C4-2B (cell line): ENCODE measurements at regions not wholly inside any gene's neighbourhood (a gene's known extent, or its start where the extent isn't known, plus 50 kb on each side); places are given as distances from the start of the nearest gene placed in this dataset.
"Not testable (repeated sequence)": the region's sequence is repeated elsewhere in the genome, so short reads cannot be mapped to it uniquely, and the experiment has no call there.

Source experiments
- H3K27ac ChIP-seq: fragments of 450-650 bp; 2 replicates; pipeline ENCODE4 v1.5.1; 2017
- ZFX ChIP-seq: fragments of 450-650 bp; IDR thresholded peaks from 2 replicates; pipeline ENCODE4 v1.6.1; 2017
- TF ChIP-seq, protein P1 (sequence below): fragments of 450-650 bp; conservative IDR thresholded peaks from 2 replicates; pipeline ENCODE4 v1.5.1; 2017; ENCODE audit warnings: mild to moderate bottlenecking

GRCh38 chr2:62404913-62405312, 101.1 kb downstream of the TMEM17 start:
- H3K27ac ChIP-seq, result no peak overlapping the region
- TF ChIP-seq, protein P1, sequence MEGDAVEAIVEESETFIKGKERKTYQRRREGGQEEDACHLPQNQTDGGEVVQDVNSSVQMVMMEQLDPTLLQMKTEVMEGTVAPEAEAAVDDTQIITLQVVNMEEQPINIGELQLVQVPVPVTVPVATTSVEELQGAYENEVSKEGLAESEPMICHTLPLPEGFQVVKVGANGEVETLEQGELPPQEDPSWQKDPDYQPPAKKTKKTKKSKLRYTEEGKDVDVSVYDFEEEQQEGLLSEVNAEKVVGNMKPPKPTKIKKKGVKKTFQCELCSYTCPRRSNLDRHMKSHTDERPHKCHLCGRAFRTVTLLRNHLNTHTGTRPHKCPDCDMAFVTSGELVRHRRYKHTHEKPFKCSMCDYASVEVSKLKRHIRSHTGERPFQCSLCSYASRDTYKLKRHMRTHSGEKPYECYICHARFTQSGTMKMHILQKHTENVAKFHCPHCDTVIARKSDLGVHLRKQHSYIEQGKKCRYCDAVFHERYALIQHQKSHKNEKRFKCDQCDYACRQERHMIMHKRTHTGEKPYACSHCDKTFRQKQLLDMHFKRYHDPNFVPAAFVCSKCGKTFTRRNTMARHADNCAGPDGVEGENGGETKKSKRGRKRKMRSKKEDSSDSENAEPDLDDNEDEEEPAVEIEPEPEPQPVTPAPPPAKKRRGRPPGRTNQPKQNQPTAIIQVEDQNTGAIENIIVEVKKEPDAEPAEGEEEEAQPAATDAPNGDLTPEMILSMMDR, result no peak
- no peak for TF ChIP-seq ZFX

GRCh38 chr2:62402156-62402555, 103.8 kb downstream of the TMEM17 start:
- H3K27ac ChIP-seq, result no peak overlapping the region
- TF ChIP-seq ZFX, result no peak
- TF ChIP-seq, protein P1, result no peak

GRCh38 chr2:62398356-62398755, 107.6 kb downstream of the TMEM17 start:
- TF ChIP-seq, protein P1, result no peak
- no peak for TF ChIP-seq ZFX
- H3K27ac ChIP-seq, result no peak overlapping the region

- no peak overlapping the region for H3K27ac ChIP-seq
- TF ChIP-seq ZFX, result no peak
These were observed 109.1 kb downstream of the TMEM17 start for GRCh38 chr2:62396880-62397279.

DNA sequence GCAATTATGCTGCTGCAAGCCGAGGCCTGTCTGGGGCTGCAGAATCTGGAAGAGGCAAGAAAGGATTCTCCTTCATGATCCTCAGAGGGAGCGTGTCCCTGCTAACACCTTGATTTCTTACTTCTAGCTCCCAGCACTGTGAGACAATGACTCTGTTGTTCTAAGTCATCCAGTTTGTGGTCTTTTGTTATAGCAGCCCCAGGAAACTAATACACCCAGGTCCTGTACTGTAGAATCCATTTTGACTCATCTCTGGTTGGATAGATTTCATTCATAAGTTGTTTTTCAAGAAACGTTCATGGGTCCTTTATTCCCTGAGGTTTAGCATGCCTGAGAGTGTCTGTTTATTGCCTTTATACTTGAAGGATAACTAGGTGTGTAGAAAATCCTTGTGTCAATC, 112.7 kb downstream of the TMEM17 start:
- TF ChIP-seq, protein P1, result no peak
- TF ChIP-seq ZFX, result no peak

GRCh38 chr2:62391696-62392095, 114.3 kb downstream of the TMEM17 start:
- no peak for TF ChIP-seq ZFX
- TF ChIP-seq, protein P1, result no peak
- H3K27ac ChIP-seq, result no peak overlapping the region

More for the DNA sequence above, 112.7 kb downstream of the TMEM17 start:
- H3K27ac ChIP-seq, result no peak overlapping the region

- not testable (repeated sequence) for H3K27ac ChIP-seq
These were observed 119.6 kb downstream of the TMEM17 start for GRCh38 chr2:62386378-62386777.

DNA sequence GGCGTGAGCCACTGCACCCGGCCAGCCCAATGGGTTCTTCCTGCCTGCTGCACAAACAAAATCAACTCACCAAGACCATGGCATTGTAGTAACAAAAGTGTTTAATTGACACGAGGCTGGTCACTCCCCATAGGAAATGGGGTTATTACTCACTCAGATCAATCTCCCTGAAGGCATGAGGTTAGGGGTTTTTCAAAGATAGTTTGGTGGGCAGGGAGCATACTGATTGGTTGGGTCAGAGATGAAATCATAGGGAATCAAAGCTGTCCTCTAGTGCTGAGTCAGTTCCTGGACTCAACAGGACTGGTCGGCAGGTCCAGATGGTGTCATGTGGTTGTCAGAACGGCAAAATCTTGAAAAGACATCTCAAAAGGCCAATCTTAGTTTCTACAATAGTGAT, 122.1 kb downstream of the TMEM17 start:
- H3K27ac ChIP-seq, result no peak overlapping the region
- TF ChIP-seq, protein P1, result no peak
- no peak for TF ChIP-seq ZFX

DNA sequence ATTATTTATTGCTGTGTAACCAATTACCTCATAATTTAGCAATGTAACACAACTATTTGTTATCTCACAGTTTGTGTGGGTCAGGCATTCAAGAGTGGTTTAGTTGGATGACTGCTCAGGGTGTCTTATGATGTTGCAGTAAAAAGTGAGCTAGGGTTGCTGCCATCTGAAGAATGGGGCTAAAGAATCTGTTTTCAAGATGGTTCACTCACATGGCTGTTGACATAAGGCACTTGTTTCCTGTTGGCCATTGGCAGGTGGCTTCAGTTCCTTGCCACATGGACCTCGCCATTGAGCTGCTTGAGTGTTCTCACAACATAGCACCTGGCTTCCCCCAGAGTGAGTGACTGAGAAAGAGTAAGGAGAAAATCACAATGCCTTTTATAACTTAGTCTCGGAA, 123.2 kb downstream of the TMEM17 start:
- TF ChIP-seq, protein P1, result no peak
- no peak for TF ChIP-seq ZFX
- no peak overlapping the region for H3K27ac ChIP-seq
